Ishikawa (cell line): ENCODE measurements at regions not wholly inside any gene's neighbourhood (a gene's known extent, or its start where the extent isn't known, plus 50 kb on each side); places are given as distances from the start of the nearest gene placed in this dataset.

ENCODE experiments used
- CEBPB ChIP-seq: IDR thresholded peaks from 2 replicates; pipeline ENCODE4 v1.6.1; 2012
- CREB1 ChIP-seq: IDR thresholded peaks from 2 replicates; pipeline ENCODE4 v1.6.1; 2012; ENCODE audit warnings: low read depth
- EGR1 ChIP-seq: IDR thresholded peaks from 2 replicates; pipeline ENCODE4 v1.6.1; 2012
- EP300 ChIP-seq: IDR thresholded peaks from 2 replicates; pipeline ENCODE4 v1.6.1; 2012; ENCODE audit warnings: borderline replicate concordance
- MAX ChIP-seq: IDR thresholded peaks from 2 replicates; pipeline ENCODE4 v1.6.1; 2012
- NFIC ChIP-seq: IDR thresholded peaks from 2 replicates; pipeline ENCODE4 v1.6.1; 2012
- REST ChIP-seq: IDR thresholded peaks from 2 replicates; pipeline ENCODE4 v1.6.1; 2012; ENCODE audit warnings: low read depth, mild to moderate bottlenecking
- TAF1 ChIP-seq: IDR thresholded peaks from 2 replicates; pipeline ENCODE4 v1.6.1; 2012; ENCODE audit warnings: low read depth, mild to moderate bottlenecking
- TEAD4 ChIP-seq: IDR thresholded peaks from 2 replicates; pipeline ENCODE4 v1.6.1; 2012
- USF1 ChIP-seq: IDR thresholded peaks from 2 replicates; pipeline ENCODE4 v1.6.1; 2012
- YY1 ChIP-seq: IDR thresholded peaks from 2 replicates; pipeline ENCODE4 v1.6.1; 2012; ENCODE audit warnings: low read depth
- ZBTB7A ChIP-seq: IDR thresholded peaks from 2 replicates; pipeline ENCODE4 v1.6.1; 2012; ENCODE audit warnings: low read depth

DNA sequence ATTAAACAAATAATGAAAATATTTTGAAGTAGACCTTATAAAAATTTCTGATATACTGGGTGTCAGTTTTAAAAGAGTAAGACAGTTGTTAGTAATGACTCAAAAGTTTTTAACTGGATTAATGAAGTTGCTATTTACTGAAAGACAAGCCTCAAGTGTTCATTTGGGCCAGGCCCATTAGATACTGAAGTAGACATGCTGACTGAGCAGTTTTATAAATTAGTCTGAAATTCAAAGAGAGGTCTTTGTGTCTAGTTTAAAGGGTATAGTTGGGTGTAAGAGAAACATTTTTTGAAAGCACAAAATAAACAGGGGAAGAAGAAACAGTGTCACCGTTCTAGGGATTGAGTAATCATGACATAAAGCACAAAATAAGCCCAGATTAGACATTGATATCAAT is 1577.2 kb downstream of the AMY1C start:
- no peak for TF ChIP-seq EP300
- TF ChIP-seq NFIC = no peak
- TF ChIP-seq REST = no peak
- TF ChIP-seq ZBTB7A = no peak
- TF ChIP-seq EGR1 = no peak
- TF ChIP-seq MAX = no peak
- TF ChIP-seq YY1 = no peak
- no peak for TF ChIP-seq CEBPB
- no peak for TF ChIP-seq CREB1
- TF ChIP-seq USF1 = no peak
- no peak for TF ChIP-seq TAF1
- no peak for TF ChIP-seq TEAD4
